ENCODE measurements at regions not wholly inside any gene's neighbourhood (a gene's known extent, or its start where the extent isn't known, plus 50 kb on each side); places are given as distances from the start of the nearest gene placed in this dataset.

DNA sequence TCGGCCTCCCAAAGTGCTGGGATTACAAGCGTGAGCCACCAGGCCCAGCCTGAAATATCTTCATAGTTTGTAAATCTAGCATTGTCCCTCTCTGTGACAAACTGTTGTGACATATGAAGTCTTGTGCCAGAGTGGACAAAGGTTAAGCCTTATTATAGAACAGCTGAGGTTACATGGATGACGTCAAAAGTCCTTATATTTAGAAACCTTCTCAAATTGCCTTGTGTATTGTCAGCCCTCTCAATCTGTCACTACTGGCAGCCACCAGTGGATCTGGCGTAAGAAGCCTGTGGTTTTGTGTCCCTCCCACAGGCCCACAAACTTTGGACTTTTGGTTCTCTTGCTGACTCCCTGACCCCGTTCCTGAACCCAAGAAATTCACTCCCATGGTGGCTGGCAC is 79.4 kb upstream of the CCDC112 start:
- DNase-seq, result no peak
- H3K27ac ChIP-seq, result no peak overlapping the region
- H3K4me1 ChIP-seq (ENCODE audit: insufficient read depth), result peaks cover 4% of the 10 kb centered on the region
- TF ChIP-seq EP300 (IDR thresholded peaks at IDR 0.05) (no peak), POLR2A (IDR thresholded peaks at IDR 0.05) (no peak)
- TF ChIP-seq, protein P1, sequence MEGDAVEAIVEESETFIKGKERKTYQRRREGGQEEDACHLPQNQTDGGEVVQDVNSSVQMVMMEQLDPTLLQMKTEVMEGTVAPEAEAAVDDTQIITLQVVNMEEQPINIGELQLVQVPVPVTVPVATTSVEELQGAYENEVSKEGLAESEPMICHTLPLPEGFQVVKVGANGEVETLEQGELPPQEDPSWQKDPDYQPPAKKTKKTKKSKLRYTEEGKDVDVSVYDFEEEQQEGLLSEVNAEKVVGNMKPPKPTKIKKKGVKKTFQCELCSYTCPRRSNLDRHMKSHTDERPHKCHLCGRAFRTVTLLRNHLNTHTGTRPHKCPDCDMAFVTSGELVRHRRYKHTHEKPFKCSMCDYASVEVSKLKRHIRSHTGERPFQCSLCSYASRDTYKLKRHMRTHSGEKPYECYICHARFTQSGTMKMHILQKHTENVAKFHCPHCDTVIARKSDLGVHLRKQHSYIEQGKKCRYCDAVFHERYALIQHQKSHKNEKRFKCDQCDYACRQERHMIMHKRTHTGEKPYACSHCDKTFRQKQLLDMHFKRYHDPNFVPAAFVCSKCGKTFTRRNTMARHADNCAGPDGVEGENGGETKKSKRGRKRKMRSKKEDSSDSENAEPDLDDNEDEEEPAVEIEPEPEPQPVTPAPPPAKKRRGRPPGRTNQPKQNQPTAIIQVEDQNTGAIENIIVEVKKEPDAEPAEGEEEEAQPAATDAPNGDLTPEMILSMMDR (IDR thresholded peaks at IDR 0.05), result no peak
- H3K4me3 ChIP-seq, result no peak overlapping the region
- intact Hi-C loops (cut with DNase I), result no loop called here
- WGBS, 3 donors, result 75 to 80% (median 78%) methylated on average over 5 of the region's 5 CpGs
- H3K27me3 ChIP-seq, result no peaks in the 10 kb centered on the region
- no peaks in the 10 kb centered on the region for H3K36me3 ChIP-seq
- no peaks in the 10 kb centered on the region for H3K9me3 ChIP-seq

- intact Hi-C loops (cut with DNase I), result no loop called here
- no peak overlapping the region for H3K4me3 ChIP-seq
- no peaks in the 10 kb centered on the region for H3K36me3 ChIP-seq
- peaks cover 4% of the 10 kb centered on the region for H3K4me1 ChIP-seq (ENCODE audit: insufficient read depth)
- no peak for DNase-seq
- H3K27me3 ChIP-seq, result no peaks in the 10 kb centered on the region
- no peaks in the 10 kb centered on the region for H3K9me3 ChIP-seq
- TF ChIP-seq, protein P1 (IDR thresholded peaks at IDR 0.05), result no peak
- no peak for TF ChIP-seq EP300 (IDR thresholded peaks at IDR 0.05)
- no peak overlapping the region for H3K27ac ChIP-seq
- 85 to 90% (median 89%) methylated on average over 3 of the region's 3 CpGs for WGBS, 3 donors
These were observed 77.8 kb upstream of the CCDC112 start for GRCh38 chr5:115374057-115374775.

DNA sequence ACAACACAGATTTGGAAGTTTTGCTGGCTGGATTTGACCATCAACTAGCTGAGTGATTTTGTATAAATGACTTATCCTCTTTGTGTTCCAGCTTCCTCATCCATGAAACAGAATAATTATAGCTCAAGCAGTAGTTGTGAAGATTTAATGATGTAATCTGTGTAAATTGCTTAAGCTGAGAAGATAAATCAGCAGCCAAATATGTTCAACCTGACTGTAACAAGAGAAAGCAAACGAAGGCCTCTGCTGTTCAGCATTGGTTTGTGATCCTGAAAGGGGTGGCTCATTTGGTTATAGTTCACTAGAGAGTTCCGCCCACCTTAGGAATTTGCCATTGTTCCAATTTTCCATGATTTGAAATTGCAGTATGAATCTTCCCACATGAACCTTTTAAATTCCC is 75.7 kb upstream of the CCDC112 start:
- Histone ChIP-seq H3K4me1 (ENCODE audit: insufficient read depth) (no peaks in the 10 kb centered on the region), H3K9me3 (no peaks in the 10 kb centered on the region), H3K27ac (no peak overlapping the region), H3K36me3 (no peaks in the 10 kb centered on the region), H3K4me3 (no peak overlapping the region), H3K27me3 (no peaks in the 10 kb centered on the region)
- intact Hi-C loops (cut with DNase I), result no loop called here
- no peak for TF ChIP-seq POLR2A (IDR thresholded peaks at IDR 0.05)
- TF ChIP-seq EP300 (IDR thresholded peaks at IDR 0.05), result no peak
- TF ChIP-seq, protein P1 (IDR thresholded peaks at IDR 0.05), result no peak
- no peak for DNase-seq
- WGBS, 3 donors, result 48 to 57% (median 51%) methylated on average over 2 of the region's 2 CpGs

GRCh38 chr5:115369430-115370144 is 73.1 kb upstream of the CCDC112 start:
- intact Hi-C loops (cut with DNase I), result no loop called here
- no peak for DNase-seq
- no peaks in the 10 kb centered on the region for H3K9me3 ChIP-seq
- no peaks in the 10 kb centered on the region for H3K36me3 ChIP-seq
- H3K27me3 ChIP-seq, result no peaks in the 10 kb centered on the region
- 89 to 91% (median 90%) methylated on average over 10 to 12 of the region's 12 CpGs for WGBS, 3 donors
- no peak overlapping the region for H3K4me3 ChIP-seq
- TF ChIP-seq POLR2A (IDR thresholded peaks at IDR 0.05), result no peak
- no peak for TF ChIP-seq EP300 (IDR thresholded peaks at IDR 0.05)
- TF ChIP-seq, protein P1 (IDR thresholded peaks at IDR 0.05), result no peak
- no peaks in the 10 kb centered on the region for H3K4me1 ChIP-seq (ENCODE audit: insufficient read depth)
- H3K27ac ChIP-seq, result no peak overlapping the region

Measured in ovary (tissue), 7 donors.